GM19463 (cell line): ENCODE measurements at regions not wholly inside any gene's neighbourhood (a gene's known extent, or its start where the extent isn't known, plus 50 kb on each side); places are given as distances from the start of the nearest gene placed in this dataset.

Source experiments
- ATAC-seq: cut with Tn5 transposase; IDR thresholded peaks from one replicate; pipeline ENCODE4 v1.9.1; 2021; ENCODE audit warnings: mild to moderate bottlenecking, moderate library complexity; ENCODE audit not compliant: unreplicated experiment

GRCh38 chr6:7042654-7043545 is 64.9 kb upstream of the RREB1 start:
- ATAC-seq = no peak

- ATAC-seq = no peak
These were observed 62.4 kb upstream of the RREB1 start for GRCh38 chr6:7045331-7045730.

- ATAC-seq = no peak
These were observed 62.0 kb upstream of the RREB1 start for GRCh38 chr6:7045746-7046145.

- ATAC-seq = no peak
These were observed 60.6 kb upstream of the RREB1 start for GRCh38 chr6:7047128-7047527.

- ATAC-seq = no peak
These were observed 59.8 kb upstream of the RREB1 start for GRCh38 chr6:7047966-7048365.

- no peak for ATAC-seq
These were observed 58.9 kb upstream of the RREB1 start for GRCh38 chr6:7048894-7049293.

GRCh38 chr6:7050004-7050403 is 57.8 kb upstream of the RREB1 start:
- ATAC-seq = no peak

GRCh38 chr6:7050872-7051779 is 56.6 kb upstream of the RREB1 start:
- ATAC-seq = no peak

- ATAC-seq = no peak
These were observed 55.9 kb upstream of the RREB1 start for GRCh38 chr6:7051780-7052442.

GRCh38 chr6:7052443-7053011 is 55.2 kb upstream of the RREB1 start:
- ATAC-seq = no peak

GRCh38 chr6:7053125-7053774 is 54.5 kb upstream of the RREB1 start:
- no peak for ATAC-seq
